Putamen (tissue), 1 donor: ENCODE measurements at regions not wholly inside any gene's neighbourhood (a gene's known extent, or its start where the extent isn't known, plus 50 kb on each side); places are given as distances from the start of the nearest gene placed in this dataset.
A peak's percentile ranks its signal among the peaks of the same experiment; 100 is the strongest.

Experiments
- DNase-seq: peaks from one replicate; pipeline ENCODE4 v3.0.0-alpha.2; 2016; ENCODE audit warnings: low spot score

DNA sequence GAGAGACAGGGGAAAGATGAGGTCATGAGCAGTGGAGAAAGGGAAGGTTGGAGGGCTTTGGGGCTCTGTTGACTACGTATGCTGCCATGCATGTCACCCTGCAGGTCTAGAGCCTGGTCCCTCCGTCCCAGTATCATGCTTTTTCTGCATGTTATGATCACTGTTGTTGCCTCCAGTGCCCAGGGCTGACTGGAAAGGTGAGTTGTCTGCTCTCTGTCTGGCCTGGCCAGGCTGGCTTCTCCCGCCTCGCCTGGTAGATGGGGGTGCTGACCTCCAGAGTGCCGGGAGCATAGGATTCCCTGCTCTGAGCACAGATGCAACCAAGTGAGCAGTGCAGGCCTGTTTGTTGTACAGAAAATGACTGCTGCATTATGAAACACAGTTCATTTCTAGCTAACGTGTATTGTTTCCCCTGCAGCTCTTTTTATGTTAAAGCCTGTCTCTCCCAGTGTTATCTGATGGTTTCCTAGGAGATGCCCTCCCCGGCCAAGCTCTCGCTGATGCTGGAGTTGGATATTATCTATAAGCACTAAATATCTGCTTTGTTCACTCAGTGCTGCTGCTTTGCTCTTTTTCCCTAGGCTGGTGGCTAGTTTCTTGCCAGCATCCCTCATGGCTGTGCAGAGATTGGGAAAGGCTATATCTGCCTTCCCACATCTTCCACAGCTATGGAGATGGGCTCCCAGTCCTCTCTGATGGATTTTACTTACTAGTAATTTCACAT, 158.2 kb downstream of the TDRD15 start:
- no peak for DNase-seq

DNA sequence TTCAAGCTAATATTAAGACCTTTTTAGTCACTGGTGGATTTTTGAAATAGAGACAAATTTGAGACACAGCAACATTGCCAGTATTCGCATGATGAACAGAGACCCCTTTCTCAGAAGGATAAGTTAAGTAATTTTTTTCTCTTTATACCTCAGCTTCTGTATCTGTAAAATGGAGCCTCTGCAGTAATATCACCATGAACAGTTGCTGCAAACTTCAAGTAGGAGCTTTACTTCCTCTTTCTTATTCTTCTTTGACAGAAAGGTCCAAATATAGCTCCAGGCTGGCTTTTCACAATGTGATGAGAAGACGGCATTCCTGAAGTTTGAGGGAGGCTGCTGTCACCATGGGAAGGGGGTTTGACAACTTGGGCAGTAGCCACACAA, 158.7 kb downstream of the TDRD15 start:
- no peak for DNase-seq

DNA sequence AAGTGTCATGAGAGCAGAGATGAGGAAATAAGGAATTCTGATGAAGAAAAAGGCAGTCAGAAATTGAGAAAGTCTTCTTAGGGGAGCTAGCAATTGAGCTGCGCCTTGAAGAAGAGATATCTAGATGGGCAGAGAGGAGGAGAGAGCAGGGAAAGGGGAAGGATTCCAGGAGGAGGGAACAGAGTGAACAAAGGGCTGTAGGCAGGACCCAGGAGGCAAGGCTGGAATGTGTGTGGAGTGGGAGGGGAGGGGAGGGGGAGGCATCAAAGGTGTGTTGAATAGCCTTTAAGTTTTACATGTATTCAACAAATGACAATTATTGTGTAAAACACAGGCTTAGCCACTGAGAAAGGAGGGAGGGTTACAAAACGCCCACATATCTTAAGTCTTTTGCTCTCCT, 164.5 kb downstream of the TDRD15 start:
- no peak for DNase-seq

DNA sequence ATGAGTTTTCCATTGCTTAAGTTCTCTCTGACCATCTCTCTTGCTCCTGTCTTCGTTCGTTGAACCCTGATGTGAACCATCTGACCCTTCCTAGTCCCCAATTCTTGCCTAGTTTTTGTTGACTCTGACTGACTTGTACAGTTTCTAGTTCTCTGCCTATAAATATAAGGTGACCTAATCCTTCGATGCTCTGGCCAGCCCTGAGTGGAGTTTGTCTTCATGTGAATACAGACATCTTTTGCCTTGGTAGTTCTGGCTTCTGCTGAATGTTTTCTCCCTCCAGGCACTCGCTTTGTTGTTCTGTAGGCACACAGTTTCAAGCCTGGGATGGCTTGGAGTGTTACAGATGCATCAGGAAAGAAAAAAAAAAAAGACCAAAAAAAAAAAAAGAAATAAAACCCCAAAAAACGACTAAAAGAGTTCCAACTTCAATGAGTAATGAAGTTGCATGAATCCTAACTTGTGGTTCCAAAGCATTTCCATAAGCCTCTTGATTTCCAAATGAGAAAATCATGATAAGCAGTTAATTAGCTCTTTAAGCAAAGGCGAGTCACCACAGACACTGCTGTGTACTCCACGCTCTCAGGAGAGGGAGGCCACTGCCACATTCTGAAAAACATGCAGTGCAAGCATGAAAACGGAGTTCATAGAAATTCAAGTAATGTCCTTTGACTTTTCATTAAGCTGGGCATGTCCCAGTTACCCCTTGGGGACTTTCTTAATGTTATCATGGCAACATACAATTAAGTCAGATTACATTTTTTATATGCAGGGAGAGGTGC, 165.2 kb downstream of the TDRD15 start:
- DNase-seq = no peak

DNA sequence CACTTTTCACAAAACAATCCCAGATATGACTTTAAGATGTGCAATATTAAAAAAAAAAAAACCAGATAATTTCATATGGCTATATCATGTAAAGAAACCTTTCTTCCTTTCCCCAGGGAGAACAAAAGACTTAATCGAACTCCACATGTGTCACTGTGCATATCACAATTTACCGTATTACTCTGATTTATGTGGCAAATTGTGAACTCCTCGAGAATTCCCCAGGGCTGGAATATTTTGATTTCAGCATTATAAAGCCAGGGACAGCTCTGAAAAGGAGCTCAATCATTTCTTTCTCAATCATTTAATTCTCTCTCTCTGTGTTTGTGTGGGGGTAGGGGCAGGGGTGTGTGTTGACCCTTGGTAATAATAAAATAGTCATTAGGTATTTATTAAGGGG, 165.8 kb downstream of the TDRD15 start:
- DNase-seq = no peak

DNA sequence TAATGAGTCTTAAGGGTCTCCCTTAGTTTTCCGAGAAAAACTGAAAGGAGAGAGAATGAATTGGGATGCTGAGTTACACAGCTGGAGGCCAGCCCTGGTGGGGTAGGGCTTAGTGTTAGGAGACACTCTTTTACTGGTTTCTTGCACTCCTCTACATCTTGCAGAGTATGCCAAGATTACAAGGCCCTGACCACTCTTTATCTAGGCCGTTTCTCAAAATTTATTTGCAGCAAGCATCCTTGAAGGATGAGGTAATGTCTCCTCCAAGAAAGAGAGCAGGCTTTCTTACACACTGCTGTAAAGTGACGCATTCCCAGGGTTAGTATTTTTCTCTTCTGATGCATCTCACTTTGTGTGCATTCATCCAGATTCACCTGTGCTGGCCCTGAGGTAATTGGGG, 166.2 kb downstream of the TDRD15 start:
- no peak for DNase-seq

DNA sequence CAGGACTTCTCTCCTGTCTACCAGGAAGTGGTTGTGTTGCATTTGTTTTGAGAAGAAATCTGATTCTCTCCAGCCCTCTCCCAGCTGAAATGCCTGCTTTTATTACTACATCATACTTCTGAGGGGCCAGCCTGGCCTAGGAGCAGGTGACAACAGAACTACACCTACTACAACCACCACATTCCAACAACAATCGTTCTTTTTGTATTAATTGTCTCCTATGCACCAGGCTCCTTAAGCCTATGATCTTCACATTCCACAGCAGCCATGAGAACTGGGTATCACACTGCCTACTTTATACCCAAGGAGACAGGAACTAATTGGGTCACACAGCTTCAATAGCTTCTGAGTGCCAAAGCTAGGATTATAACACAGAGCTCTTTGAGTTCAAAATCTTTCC, 167.7 kb downstream of the TDRD15 start:
- DNase-seq = no peak

DNA sequence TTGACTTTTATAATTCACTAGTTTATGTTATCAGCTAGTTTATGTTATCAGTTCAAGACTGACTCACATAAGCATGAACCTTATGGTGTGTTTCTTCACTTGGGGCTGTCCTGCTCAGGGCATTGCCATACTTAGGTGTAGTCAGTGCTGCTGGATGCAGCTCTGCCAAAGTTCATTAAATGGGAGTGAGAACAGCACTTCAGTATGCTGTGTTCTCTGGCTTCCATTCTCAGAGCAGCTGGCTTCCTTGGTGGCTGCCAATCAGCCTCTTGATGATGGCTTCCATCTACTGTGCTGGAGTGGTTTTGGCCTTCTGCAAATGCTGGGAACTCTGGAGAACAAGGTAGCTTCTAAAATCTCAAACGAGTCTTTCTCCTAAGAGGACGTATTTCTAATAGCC, 170.7 kb downstream of the TDRD15 start:
- DNase-seq = no peak

DNA sequence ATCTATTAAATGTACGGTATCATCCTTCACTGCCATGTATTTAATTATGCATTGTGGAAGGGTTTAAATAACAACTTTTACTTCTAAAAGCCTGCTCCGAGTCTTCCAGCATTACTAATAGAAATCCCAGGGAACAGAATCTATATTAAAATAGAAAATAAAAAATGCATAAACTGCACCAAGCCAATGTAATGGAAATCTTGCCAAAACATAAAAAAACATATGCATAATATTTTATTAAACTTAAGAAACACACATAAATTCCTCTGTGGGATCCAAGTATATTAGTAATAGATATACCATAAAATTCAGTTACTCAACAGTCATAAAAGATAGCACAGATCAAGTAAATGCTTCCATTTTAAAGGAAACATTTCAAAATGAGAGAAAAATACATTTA, 175.6 kb downstream of the TDRD15 start:
- DNase-seq = no peak

DNA sequence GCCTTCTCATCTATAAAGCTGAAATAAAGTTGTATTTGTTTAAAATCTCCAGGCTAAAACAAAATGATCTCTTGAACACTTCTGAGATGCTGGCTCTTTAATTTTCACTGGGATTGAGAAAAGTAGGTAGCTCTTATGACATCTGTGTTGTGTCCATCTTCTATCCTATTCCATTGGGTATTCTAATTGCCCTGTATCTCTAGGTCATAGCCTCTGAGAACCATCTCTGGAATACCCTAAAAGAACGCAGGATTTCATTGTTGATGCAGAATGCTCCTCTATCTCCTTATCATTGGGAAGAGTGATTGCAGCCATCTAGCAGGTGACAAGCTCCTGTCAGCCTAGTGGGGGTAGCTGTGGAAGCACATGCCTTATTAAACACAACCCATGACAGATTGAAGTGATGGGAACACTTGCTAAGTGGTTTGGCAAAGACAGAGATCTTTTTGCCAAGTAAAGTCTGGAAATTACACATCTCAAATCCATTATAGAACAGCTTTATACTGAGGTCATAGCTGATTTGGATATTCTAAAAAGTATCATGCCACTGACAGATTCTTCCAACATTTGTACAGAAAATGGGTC, 178.2 kb downstream of the TDRD15 start:
- DNase-seq = peak; percentile 36

DNA sequence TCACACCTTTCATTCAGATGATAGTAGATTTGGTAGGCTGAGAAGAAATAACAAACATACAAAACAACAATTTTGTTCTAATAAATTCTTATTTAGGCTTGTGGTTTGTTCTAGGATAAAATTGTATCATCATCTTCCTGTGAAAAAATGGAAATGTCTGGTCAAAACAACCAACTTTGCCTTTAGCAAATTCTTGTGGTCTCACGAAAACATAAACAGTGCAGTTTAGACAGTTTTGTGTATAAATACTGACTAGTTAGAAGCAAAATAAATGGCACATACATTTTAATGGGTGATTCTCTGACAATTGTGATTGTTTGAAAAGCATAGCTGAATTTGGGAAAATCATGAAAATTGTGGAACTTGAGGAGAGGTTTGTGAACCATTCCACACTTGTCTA, 180.1 kb downstream of the TDRD15 start:
- no peak for DNase-seq

DNA sequence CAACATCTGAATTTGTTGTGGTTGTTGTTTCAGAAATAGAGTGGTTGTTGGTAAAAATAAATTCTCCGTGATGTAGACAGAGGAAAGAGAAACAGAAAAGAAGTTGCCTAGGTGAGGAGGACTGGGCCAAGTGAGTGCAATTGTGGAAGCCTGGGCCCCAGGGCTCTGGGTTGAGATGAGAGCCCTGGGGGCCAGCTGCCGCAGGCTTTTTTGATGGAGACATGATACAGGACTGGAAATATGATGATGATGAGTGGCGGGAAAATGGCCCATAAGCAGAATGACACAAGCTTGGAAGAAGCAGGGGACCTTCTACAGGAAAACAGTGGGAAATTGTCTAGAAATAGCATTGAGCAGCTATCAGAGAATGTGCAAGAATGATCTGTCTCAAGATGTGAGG, 181.8 kb downstream of the TDRD15 start:
- no peak for DNase-seq

DNA sequence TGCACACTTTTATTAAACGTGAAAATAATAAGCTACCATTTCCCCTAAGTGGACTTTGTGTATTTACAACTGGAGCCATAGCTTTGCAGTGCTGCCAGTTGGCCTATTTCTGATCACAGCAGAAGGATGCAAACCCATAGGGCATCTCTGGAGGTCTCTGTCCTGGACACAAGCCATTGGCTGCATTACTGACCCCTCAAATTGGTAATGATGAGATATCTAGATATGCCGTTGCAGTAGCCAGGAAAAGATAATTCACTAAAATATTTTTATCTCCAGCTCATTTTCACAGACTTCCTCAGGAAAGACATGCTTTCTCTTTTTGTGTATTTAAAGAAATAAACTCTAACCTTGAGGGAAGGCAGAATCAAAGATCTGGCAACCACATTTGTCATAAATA, 182.5 kb downstream of the TDRD15 start:
- DNase-seq = no peak

DNA sequence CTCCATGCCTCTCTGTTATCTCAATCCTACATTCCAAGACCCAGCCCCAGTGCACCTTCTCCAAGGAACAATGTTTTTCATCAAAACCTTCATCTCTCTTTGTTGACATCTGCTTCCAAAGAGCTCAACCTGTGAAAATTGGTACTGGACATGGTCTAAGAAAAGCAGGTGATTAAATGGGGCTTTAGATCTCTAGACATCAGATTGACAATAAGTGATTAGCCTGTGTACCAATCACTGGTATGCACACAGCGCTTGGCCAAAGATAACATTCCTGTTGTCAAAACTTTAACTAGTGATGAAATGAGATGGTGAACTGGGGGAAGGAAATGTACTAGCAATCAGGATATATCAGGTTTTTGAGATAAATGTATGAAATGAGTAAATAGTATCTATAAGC, 183.3 kb downstream of the TDRD15 start:
- DNase-seq = no peak

DNA sequence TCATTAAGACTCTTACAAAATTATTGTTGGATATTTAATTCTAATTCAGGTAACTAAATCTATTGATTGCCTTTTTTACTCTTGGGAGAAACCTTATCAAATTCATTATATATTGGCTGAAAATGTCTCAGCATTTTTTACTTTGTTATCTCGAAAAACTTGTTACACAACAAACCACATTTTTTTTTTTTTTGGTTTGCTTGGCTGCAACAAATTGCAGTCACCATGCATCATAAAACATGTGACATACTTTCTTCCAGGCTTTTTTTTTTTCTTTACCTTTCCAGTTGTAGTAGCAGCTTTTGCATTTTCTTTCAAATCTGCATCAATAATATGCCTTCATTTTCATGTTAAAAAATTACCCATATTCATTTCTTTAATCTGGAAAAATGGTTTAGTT, 186.7 kb downstream of the TDRD15 start:
- DNase-seq = no peak

DNA sequence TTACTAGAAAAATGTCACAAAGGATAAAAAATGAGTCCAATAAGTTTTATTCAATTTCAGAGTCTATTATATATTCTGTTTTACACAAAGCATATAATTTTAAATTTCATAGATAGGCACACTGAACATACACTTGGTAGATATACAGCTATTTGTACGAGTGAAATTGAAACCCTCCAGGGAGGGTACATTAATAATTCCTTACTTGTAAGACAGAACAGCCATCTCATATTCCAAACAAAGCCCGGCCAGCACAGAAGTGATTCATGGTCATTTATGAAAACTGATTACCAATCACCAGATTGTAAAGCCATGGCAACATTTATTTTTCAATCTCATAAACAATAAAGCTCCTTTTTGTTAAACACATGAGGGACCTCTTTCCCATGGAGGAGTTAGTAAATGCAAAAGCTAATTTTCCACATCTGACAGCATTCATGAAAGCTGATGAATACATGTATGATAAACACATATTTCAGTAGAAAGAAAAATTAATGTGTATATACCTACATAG, 190.6 kb downstream of the TDRD15 start:
- DNase-seq = no peak

DNA sequence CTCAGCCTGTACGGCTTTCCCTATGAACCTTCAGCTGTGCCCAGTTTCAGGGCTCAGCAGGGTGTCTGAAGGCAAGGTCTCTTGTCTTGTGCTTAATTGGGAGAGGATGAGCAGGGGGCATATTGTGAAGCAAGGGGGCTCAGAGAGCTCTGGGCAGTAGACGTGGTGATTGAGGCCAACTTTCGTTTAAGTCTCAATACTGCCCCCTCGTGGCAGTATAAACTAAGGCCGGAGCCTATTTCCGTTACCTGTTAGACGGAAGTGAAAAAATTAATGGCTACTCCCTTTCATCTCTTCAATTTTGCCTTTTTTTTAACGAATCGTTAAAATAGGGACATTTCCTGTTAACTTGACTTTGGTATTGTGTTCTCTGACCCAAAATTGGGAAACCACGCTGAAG, 193.4 kb downstream of the TDRD15 start:
- peak; percentile 71 for DNase-seq

DNA sequence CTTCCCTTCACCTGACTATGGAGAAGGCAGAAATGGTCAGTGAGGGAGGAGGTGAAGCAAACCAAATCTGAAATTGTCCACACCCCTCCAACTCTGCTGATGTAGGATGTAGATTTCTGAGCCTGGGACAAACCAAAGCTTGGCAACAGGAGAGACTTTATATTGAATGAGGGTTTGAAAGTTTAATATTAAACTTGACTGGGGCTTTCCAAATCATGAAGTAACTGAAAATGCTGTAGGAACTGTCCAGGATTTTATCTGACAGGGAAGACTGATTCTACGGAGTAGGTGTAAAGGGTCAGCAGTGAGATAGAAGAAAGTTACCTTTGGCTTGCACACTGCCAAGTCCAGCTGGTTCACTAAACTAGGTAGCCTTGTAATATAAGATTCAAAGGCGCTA, 194.5 kb downstream of the TDRD15 start:
- DNase-seq = no peak

DNA sequence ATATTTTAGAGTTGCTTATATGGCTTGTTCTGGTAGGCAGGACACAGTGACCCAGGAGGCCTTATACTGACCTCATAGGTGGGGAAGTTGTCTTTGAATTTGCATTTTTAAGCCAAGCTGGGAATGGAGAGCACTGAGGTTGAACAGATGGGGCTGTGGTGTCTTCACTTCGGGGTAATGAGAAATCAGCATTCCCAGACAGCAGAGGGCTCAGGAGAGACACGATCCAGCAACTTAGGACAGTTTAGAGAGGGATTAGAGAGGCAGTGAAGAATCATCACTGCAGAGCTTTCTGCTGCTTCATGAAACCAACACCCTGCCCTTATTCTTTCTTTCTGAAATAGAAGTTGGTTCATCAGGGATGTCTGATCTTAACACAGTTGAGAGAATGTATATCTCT, 202.4 kb downstream of the TDRD15 start:
- no peak for DNase-seq

DNA sequence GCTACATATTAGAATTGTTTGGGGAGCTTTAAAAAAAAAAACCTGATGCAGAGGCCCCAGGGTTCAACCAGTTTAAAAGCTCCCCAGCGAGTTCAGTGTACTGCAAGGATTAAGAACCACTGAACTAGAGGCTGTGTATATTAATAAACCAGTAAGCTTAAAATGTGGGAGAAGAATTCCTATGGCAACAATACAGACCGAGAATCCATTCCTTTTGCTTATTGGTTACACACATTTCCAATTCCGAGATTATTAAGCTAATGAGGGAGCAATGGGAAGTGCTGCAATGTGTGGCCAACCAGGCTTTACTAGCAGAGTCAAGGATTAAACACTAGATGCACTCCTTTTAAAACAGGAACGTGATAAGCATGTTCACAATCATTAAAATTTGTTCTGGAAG, 204.4 kb downstream of the TDRD15 start:
- DNase-seq = no peak

DNA sequence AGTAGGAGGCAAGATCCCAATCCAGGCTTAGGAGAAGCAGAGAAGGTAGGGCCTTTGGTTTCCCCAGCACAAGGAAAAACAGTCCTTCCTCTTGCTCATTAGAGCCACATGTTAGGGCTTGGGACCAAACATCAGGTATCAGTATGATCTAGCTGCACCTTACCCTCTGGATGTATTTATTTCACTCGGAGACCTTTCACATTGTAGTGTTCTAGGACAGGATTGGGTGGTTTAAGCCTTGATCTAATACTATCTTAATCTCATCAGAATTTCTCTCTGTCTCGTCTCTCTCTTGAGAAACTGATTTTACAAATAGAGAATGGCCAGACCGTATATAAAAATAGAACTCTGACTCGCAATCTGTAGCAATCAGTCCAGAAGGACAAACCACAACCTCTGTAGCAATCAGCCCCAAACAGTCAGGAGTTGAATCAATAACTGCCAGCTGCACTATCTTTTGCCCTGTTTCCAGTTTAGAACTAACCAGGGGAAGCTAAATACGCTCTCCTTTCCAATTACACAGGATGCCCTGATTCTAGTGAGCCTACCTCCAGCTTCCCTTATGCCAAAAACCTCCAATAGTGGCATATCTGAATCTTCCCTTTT, 207.1 kb downstream of the TDRD15 start:
- DNase-seq = no peak

DNA sequence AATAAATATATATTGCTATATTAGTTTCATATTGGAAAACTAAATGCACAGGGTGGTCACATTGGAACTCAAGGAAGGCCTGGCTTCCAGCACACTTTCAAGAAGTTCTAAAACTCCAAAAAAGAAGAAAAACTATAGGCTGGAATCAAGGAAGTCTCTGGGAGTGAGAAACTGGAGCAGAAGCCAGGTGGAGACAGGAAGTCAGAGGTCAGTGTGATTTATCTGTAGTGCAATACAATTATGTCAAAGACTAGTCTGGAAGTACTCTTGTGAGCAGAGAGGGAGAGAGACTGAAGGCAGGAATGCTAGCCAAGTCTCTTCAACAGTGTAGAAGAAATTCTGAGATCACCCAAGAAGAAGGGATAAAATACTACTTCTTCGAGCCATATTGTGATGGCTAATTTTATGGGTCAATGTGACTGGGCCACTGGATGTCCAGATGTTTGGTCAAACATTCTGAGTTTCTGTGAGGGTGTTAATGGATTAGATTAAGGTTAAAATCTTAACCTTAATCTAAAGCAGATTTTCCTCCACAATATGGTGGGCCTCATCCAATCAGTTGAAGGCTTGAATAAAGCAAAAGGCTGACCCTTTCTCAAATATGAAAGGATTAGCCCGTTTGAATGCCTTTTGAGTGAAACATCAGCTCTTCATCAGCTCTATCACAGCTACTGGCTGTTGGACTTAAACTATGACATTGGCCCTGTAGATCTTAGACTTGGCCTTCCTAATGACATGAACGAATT, 208.0 kb downstream of the TDRD15 start:
- no peak for DNase-seq
